GM19023 (cell line): ENCODE measurements at regions not wholly inside any gene's neighbourhood (a gene's known extent, or its start where the extent isn't known, plus 50 kb on each side); places are given as distances from the start of the nearest gene placed in this dataset.
"Not testable (repeated sequence)": the region's sequence is repeated elsewhere in the genome, so short reads cannot be mapped to it uniquely, and the experiment has no call there.

ENCODE experiments used
- ATAC-seq: cut with Tn5 transposase; IDR thresholded peaks from one replicate; pipeline ENCODE4 v1.9.1; 2021; ENCODE audit warnings: mild to moderate bottlenecking, moderate library complexity; ENCODE audit not compliant: unreplicated experiment

DNA sequence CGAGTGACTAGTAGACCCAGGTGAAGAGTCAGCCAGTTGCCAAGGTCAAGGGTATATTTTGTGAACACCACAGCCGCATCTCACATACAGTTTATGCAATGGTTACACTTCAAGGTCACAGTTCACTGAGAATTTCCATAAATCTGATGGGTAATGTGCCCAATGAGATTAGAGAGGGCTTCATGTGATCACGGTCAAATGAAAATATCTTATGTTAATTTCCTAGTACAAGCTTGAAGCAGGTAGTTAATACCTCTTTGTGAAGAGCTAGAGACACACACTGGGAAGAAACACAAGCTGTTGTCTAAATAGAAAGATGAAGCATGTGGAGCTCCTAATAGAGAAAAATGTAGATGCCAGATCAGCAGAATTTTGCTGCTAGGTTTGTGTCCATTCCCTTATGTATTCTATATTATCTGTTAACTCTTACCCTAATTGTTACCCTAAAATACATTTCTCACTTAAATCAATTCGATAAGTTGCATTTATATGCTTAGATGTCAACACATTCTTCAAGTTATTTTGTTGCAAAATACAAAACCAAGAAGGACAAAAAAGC, 136.0 kb downstream of the NR2F2 start:
- ATAC-seq: no peak

GRCh38 chr15:96468036-96468435, 137.5 kb downstream of the NR2F2 start:
- no peak for ATAC-seq

- no peak for ATAC-seq
Observed at GRCh38 chr15:96470681-96471310, 140.3 kb downstream of the NR2F2 start.

DNA sequence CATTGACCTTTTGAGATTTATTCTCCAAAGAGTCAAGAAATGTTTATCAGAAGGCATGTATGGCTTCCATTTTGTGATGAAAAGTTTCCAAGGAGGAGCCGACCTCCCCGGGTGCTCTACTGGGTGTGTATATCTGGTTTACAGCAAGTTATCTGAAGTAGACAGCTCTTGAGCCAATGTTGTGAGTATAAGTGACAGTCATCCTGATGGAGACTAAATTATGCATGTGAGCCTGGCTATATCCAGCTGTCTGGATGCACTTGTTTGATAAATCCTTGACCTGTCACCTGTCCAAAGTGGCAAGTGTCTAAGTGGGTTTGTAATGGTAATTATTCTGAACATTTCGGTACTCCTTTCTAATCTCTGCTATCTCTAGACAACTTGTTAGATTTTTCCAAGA, 142.2 kb downstream of the NR2F2 start:
- ATAC-seq: no peak

- ATAC-seq: no peak
Observed at GRCh38 chr15:96473556-96473955, 143.1 kb downstream of the NR2F2 start.

DNA sequence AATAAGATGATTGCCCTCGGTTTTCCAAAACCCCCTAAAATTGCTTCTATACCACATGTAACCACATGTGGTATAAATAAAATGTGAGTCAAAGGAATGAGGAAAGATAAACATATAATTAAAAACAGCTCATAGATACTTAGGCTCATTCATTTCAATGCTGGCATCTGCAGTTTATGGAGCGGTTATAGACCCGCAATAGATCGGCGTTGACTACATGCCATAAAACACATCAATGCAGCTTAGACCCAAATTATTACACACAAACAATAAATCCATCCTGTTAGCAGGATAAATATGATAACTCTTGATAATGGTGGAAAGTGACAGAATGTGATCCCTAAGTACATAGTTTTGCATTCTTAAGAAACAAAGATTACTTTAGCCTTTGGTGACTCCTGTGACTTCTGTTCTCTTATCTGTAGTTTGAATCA, 143.7 kb downstream of the NR2F2 start:
- no peak for ATAC-seq

- ATAC-seq: no peak
Observed at GRCh38 chr15:96477227-96477626, 146.7 kb downstream of the NR2F2 start.

DNA sequence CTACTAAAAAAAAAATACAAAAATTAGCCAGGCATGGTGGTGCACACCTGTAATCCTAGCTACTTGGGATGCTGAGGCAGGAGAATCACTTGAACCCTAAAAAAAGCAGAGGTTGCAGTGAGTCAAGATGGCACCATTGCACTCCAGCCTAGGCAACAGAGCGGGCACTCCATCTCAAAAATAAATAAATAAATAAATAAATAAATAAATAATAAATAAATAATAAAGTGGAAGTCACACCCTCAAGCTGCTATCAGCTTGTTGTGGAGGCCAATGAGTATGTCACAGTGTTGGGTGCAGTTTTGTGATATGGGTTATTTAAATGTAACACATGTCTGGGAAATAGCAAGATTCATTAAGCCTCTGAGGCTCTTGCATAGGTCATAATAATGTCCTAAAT, 153.9 kb downstream of the NR2F2 start:
- ATAC-seq: not testable (repeated sequence)

DNA sequence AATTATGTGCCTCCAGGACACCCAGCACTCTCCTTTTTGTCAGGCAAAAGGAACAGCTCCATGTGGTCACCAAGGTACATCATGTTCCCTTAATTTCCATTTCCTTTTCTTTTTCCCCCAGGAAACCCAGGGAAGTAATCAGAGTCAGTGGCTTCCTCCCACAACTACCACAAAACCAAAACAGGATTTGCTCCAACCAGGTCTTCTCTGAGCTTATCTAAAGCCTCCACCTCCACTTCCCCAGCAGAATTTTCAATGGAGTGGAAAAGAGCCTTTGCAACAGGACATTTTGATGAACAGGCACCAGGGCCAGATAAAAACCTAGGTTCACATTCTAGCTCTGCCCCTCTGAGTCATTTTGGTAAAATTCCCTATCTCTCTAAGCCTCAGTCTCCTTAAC, 154.3 kb downstream of the NR2F2 start:
- no peak for ATAC-seq

GRCh38 chr15:96487245-96487644, 156.7 kb downstream of the NR2F2 start:
- no peak for ATAC-seq

- not testable (repeated sequence) for ATAC-seq
Observed at GRCh38 chr15:96491066-96491699, 160.7 kb downstream of the NR2F2 start.

DNA sequence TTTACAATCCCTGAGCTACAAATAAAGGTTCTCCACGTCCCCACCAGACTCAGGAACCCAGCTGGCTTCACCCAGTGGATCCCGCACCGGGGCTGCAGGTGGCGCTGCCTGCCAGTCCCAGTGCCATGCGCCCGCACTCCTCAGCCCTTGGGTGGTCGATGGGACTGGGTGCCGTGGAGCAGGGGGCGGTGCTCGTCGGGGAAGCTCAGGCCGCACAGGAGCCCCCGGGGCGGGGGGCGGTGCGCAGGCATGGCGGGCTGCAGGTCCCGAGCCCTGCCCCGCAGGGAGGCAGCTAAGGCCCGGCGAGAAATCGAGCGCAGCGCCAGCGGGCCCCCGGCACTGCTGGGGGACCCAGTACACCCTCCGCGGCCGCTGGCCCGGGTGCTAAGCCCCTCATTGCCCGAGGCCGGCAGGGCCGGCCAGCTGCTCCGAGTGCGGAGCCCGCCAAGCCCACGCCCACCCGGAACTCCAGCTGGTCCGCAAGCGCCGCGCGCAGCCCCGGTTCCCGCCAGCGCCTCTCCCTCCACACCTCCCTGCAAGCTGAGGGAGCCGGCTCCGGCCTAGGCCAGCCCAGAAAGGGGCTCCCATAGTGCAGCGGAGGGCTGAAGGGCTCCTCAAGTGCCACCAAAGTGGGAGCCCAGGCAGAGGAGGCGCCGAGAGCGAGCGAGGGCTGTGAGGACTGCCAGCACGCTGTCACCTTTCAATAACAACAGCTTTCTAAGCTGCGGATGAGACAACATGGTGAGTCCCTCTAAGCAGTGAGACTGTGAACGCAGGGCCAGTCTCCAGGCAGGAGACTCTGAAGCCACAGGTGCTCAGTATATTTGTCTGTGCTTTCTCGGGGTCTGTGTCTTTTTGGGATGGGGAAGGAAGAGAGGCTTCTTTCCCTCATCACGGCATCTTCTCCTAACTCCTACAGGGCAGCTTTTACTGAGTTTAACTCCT, 161.5 kb downstream of the NR2F2 start:
- ATAC-seq: not testable (repeated sequence)

GRCh38 chr15:96494505-96494904, 164.0 kb downstream of the NR2F2 start:
- ATAC-seq: no peak

DNA sequence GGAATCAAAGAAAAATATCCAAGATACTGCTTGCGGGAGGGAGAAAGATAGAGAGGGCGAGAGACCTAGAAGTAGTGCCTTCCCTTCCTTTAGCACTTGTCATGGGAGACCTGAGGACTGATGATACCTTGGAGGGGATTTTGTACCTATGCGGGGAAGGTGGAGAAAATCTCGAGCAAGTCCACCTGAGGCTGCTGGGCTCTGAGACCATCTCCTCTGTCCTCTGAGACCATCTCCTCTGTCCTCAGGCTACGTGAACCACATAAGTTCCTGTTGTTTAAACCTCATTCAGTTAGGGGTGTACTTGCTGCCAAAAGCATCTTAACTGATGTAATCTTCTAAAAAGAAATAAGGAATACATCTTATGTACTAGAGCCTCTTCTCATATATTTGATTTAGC, 164.9 kb downstream of the NR2F2 start:
- no peak for ATAC-seq

GRCh38 chr15:96497951-96498350, 167.5 kb downstream of the NR2F2 start:
- no peak for ATAC-seq

DNA sequence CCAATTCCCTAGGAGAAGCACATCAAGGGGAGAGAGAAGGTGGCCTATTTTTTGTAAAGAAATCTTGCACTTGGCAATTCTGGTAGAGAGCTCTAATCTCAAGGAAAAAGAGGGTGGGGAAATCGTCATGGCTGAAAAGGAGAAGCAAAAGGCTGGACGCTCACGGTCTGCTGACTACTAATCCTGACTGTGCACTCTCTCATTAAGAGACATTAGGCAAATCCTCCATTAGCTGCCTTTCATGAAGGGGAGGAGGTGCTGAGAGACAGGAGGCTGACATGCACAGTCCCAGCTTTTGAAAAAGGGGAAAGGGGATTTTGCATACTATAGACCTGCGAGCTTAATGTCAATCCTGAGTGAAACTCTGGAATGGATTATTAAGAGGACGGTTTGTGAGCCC, 170.0 kb downstream of the NR2F2 start:
- ATAC-seq: no peak

DNA sequence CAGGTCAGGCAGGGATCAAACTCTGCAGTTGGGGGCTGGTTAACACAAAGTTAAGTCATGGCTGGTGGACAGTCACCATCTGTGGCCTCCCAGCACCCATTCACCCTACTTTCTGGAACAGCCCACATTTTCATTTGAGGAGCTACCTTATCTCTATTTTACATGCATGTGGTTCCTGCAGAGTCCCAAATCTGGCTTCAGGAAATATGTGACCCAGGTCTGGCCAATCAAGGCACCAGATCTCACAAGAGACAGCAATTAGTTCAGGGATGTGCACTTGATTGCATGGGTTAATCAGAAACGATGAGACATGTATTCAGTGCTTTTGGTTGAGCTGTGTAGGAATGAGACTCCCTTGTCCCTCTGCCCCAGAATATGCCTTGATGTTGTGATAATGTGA, 170.9 kb downstream of the NR2F2 start:
- no peak for ATAC-seq

DNA sequence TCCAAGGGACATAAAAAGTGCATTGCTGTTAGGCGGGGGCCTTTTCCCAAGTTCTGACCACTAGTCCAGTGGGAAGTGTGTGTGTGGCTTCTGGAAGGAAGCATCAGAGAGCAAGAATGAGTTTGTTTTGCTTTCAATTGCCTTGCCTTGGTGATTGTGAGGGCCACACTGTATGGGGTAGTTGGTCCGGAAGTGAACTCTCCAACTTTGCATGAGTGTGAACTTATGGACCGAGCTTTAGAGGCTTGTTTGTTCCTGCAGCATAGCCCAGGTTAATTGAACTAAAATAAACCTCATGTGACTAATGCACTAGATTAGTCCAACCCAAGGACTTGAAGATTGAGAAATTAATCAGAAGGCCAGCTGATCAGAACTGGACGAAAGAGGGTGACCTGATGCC, 171.7 kb downstream of the NR2F2 start:
- ATAC-seq: no peak

DNA sequence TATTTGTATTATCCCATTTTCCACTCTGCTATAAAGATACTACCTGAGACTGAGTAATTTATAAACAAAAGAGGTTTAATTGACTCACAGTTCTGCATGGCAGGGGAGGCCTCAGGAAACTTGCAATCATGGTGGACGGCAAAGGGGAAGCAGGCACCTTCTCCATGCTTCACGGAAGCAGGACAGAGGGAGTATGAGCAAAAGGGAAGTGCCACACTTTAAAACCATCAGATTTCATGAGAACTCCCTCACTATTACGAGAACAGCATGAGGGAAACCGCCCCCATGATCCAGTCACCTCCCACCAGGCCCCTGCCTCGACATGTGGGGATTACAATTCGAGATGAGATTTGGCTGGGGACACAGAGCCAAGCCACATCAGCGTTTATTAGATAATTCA, 172.8 kb downstream of the NR2F2 start:
- no peak for ATAC-seq

GRCh38 chr15:96504371-96504770, 173.9 kb downstream of the NR2F2 start:
- ATAC-seq: no peak

GRCh38 chr15:96505014-96505413, 174.5 kb downstream of the NR2F2 start:
- ATAC-seq: no peak
